ENCODE measurements at regions not wholly inside any gene's neighbourhood (a gene's known extent, or its start where the extent isn't known, plus 50 kb on each side); places are given as distances from the start of the nearest gene placed in this dataset.
A peak's percentile ranks its signal among the peaks of the same experiment; 100 is the strongest.

GRCh38 chr1:14129009-14129408 is 429.0 kb downstream of the PRDM2 start (continued):
- TF ChIP-seq EP300 (IDR thresholded peaks at IDR 0.05; ENCODE audit: low read depth in 2 of 2, low read length in 2 of 2) (peak in 1 of 2 experiments; percentile 37; a peak in 1 of 4 replicates), EP300 (CRISPR knock-in tag; IDR thresholded peaks at IDR 0.05; ENCODE audit: borderline replicate concordance) (no peak), TEAD2 (CRISPR knock-in tag; IDR thresholded peaks at IDR 0.05) (no peak), CAMTA2 (CRISPR knock-in tag; IDR thresholded peaks at IDR 0.05; ENCODE audit: borderline replicate concordance) (no peak), ZNF574 (CRISPR knock-in tag; IDR thresholded peaks at IDR 0.05) (no peak), RORA (CRISPR knock-in tag; IDR thresholded peaks at IDR 0.05) (no peak), SAP130 (CRISPR knock-in tag; IDR thresholded peaks at IDR 0.05; ENCODE audit: low read depth) (no peak), ZEB1 (IDR thresholded peaks at IDR 0.05; ENCODE audit: insufficient replicate concordance, low read depth) (no peak), LCORL (IDR thresholded peaks at IDR 0.05) (no peak), LCORL (CRISPR knock-in tag; IDR thresholded peaks at IDR 0.05) (peak; percentile 35; the same call in 1 of the 2 replicates), FIP1L1 (IDR thresholded peaks at IDR 0.05; ENCODE audit: borderline replicate concordance, insufficient read depth, low read depth, low read length) (no peak), REL (CRISPR knock-in tag; conservative IDR thresholded peaks at IDR 0.05) (no peak), ZNF782 (CRISPR knock-in tag; IDR thresholded peaks at IDR 0.05; ENCODE audit: borderline replicate concordance) (no peak), ZNF331 (CRISPR knock-in tag; IDR thresholded peaks at IDR 0.05) (0 out of 2 replicates have a peak, but pooled peaks have one; percentile 27), ZNF224 (CRISPR knock-in tag; IDR thresholded peaks at IDR 0.05) (no peak), ZFAT (CRISPR knock-in tag; conservative IDR thresholded peaks at IDR 0.05) (no peak), GRHL1 (CRISPR knock-in tag; conservative IDR thresholded peaks at IDR 0.05) (no peak), ZNF317 (CRISPR knock-in tag; IDR thresholded peaks at IDR 0.05) (0 out of 2 replicates have a peak, but pooled peaks have one; percentile 34), TFE3 (CRISPR knock-in tag; IDR thresholded peaks at IDR 0.05) (0 out of 2 replicates have a peak, but pooled peaks have one; percentile 49), POLR2G (IDR thresholded peaks at IDR 0.05; ENCODE audit: low read depth, low read length) (no peak), EHMT2 (IDR thresholded peaks at IDR 0.05; ENCODE audit: borderline replicate concordance, low read depth, low read length) (peak; percentile 64; the same call in 1 of the 2 replicates), ZNF75D (CRISPR knock-in tag; IDR thresholded peaks at IDR 0.05; ENCODE audit: borderline replicate concordance) (no peak), ZNF547 (CRISPR knock-in tag; IDR thresholded peaks at IDR 0.05) (no peak), ZNF264 (CRISPR knock-in tag; IDR thresholded peaks at IDR 0.05) (peak; percentile 88), TERF1 (CRISPR knock-in tag; IDR thresholded peaks at IDR 0.05) (no peak), THAP11 (CRISPR knock-in tag; IDR thresholded peaks at IDR 0.05) (no peak)
